IPS-20b (cell line): ENCODE measurements at regions not wholly inside any gene's neighbourhood (a gene's known extent, or its start where the extent isn't known, plus 50 kb on each side); places are given as distances from the start of the nearest gene placed in this dataset.
A peak's percentile ranks its signal among the peaks of the same experiment; 100 is the strongest.

Experiments used
- H3K27ac ChIP-seq: one replicate; pipeline ENCODE4 v1.5.1; 2013; ENCODE audit warnings: low read length
- H3K27me3 ChIP-seq: 2 replicates; pipeline ENCODE4 v1.6.1; 2013; ENCODE audit warnings: mild to moderate bottlenecking, low read length, inconsistent platforms; ENCODE audit not compliant: insufficient read depth
- H3K36me3 ChIP-seq: 2 replicates; pipeline ENCODE4 v1.6.1; 2013; ENCODE audit warnings: low read depth, mild to moderate bottlenecking, inconsistent platforms, low read length, moderate library complexity; ENCODE audit not compliant: insufficient read depth
- H3K4me1 ChIP-seq: 2 replicates; pipeline ENCODE4 v1.6.1; 2013; ENCODE audit warnings: mild to moderate bottlenecking, control low read depth, inconsistent platforms, low read length, moderate library complexity; ENCODE audit not compliant: insufficient read depth
- H3K4me3 ChIP-seq: 2 replicates; pipeline ENCODE4 v1.5.1; 2013; ENCODE audit warnings: mild to moderate bottlenecking, low read length, inconsistent platforms
- H3K9ac ChIP-seq: 2 replicates; pipeline ENCODE4 v1.6.1; 2013; ENCODE audit warnings: low read depth, mild to moderate bottlenecking, inconsistent platforms, low read length, moderate library complexity
- H3K9me3 ChIP-seq: 2 replicates; pipeline ENCODE4 v1.6.1; 2013; ENCODE audit warnings: mild to moderate bottlenecking, low read depth, low read length, inconsistent platforms; ENCODE audit not compliant: insufficient read depth

GRCh38 chr2:120855855-120856405 is 120.3 kb downstream of the GLI2 start:
- Histone ChIP-seq H3K9ac (no peak overlapping the region), H3K9me3 (no peaks in the 10 kb centered on the region), H3K36me3 (no peaks in the 10 kb centered on the region), H3K27ac (no peak overlapping the region), H3K27me3 (no peaks in the 10 kb centered on the region), H3K4me3 (no peak overlapping the region), H3K4me1 (peaks cover 13% of the 10 kb centered on the region; the same call in 1 of the 2 replicates)

- H3K9me3 ChIP-seq = no peaks in the 10 kb centered on the region
- H3K9ac ChIP-seq = no peak overlapping the region
- no peaks in the 10 kb centered on the region for H3K36me3 ChIP-seq
- no peak overlapping the region for H3K4me3 ChIP-seq
- peak overlapping the region; percentile 37 for H3K27ac ChIP-seq
- no peaks in the 10 kb centered on the region for H3K27me3 ChIP-seq
- peaks cover 16% of the 10 kb centered on the region; the same call in 1 of the 2 replicates for H3K4me1 ChIP-seq
Measured at GRCh38 chr2:120856421-120856862, 120.8 kb downstream of the GLI2 start.

GRCh38 chr2:120857422-120857821 is 121.8 kb downstream of the GLI2 start:
- H3K27me3 ChIP-seq = no peaks in the 10 kb centered on the region
- H3K27ac ChIP-seq = no peak overlapping the region
- no peaks in the 10 kb centered on the region for H3K36me3 ChIP-seq
- peaks cover 24% of the 10 kb centered on the region; the same call in 1 of the 2 replicates for H3K4me1 ChIP-seq
- no peak overlapping the region for H3K4me3 ChIP-seq
- no peaks in the 10 kb centered on the region for H3K9me3 ChIP-seq
- no peak overlapping the region for H3K9ac ChIP-seq

GRCh38 chr2:120857931-120858330 is 122.3 kb downstream of the GLI2 start:
- Histone ChIP-seq H3K9ac (no peak overlapping the region), H3K4me3 (no peak overlapping the region), H3K4me1 (peaks cover 24% of the 10 kb centered on the region; the same call in 1 of the 2 replicates), H3K36me3 (peaks cover under 1% of the 10 kb centered on the region; the same call in 1 of the 2 replicates), H3K27me3 (no peaks in the 10 kb centered on the region), H3K27ac (no peak overlapping the region), H3K9me3 (no peaks in the 10 kb centered on the region)

GRCh38 chr2:120858361-120859106 is 122.9 kb downstream of the GLI2 start:
- H3K4me1 ChIP-seq = peaks cover 24% of the 10 kb centered on the region; the same call in 1 of the 2 replicates
- H3K27me3 ChIP-seq = no peaks in the 10 kb centered on the region
- H3K9ac ChIP-seq = no peak overlapping the region
- H3K27ac ChIP-seq = no peak overlapping the region
- H3K9me3 ChIP-seq = no peaks in the 10 kb centered on the region
- peaks cover 2% of the 10 kb centered on the region; the same call in 1 of the 2 replicates for H3K36me3 ChIP-seq
- H3K4me3 ChIP-seq = no peak overlapping the region

GRCh38 chr2:120859128-120859527 is 123.5 kb downstream of the GLI2 start:
- H3K9me3 ChIP-seq = no peaks in the 10 kb centered on the region
- no peaks in the 10 kb centered on the region for H3K27me3 ChIP-seq
- H3K4me3 ChIP-seq = no peak overlapping the region
- peaks cover 2% of the 10 kb centered on the region; the same call in 1 of the 2 replicates for H3K36me3 ChIP-seq
- H3K9ac ChIP-seq = no peak overlapping the region
- H3K27ac ChIP-seq = no peak overlapping the region
- peaks cover 24% of the 10 kb centered on the region; the same call in 1 of the 2 replicates for H3K4me1 ChIP-seq

GRCh38 chr2:120859814-120860578 is 124.3 kb downstream of the GLI2 start:
- Histone ChIP-seq H3K4me3 (no peak overlapping the region), H3K27ac (no peak overlapping the region), H3K9me3 (no peaks in the 10 kb centered on the region), H3K9ac (no peak overlapping the region), H3K27me3 (no peaks in the 10 kb centered on the region), H3K36me3 (peaks cover 2% of the 10 kb centered on the region; the same call in 1 of the 2 replicates), H3K4me1 (peaks cover 24% of the 10 kb centered on the region; the same call in 1 of the 2 replicates)

- Histone ChIP-seq H3K9ac (no peak overlapping the region), H3K27me3 (no peaks in the 10 kb centered on the region), H3K9me3 (no peaks in the 10 kb centered on the region), H3K4me3 (no peak overlapping the region), H3K4me1 (peaks cover 24% of the 10 kb centered on the region; the same call in 1 of the 2 replicates), H3K27ac (no peak overlapping the region), H3K36me3 (peaks cover 2% of the 10 kb centered on the region; the same call in 1 of the 2 replicates)
Measured at GRCh38 chr2:120860579-120860922, 124.9 kb downstream of the GLI2 start.

GRCh38 chr2:120861191-120861575 is 125.5 kb downstream of the GLI2 start:
- Histone ChIP-seq H3K36me3 (peaks cover 2% of the 10 kb centered on the region; the same call in 1 of the 2 replicates), H3K27me3 (no peaks in the 10 kb centered on the region), H3K9me3 (no peaks in the 10 kb centered on the region), H3K9ac (no peak overlapping the region), H3K4me3 (no peak overlapping the region), H3K27ac (no peak overlapping the region), H3K4me1 (peaks cover 25% of the 10 kb centered on the region; the same call in 1 of the 2 replicates)

GRCh38 chr2:120861576-120862191 is 126.0 kb downstream of the GLI2 start:
- Histone ChIP-seq H3K9ac (no peak overlapping the region), H3K4me3 (no peak overlapping the region), H3K27ac (no peak overlapping the region), H3K4me1 (peaks cover 23% of the 10 kb centered on the region; the same call in 1 of the 2 replicates), H3K27me3 (peaks cover 1% of the 10 kb centered on the region; the same call in 1 of the 2 replicates), H3K36me3 (peaks cover 2% of the 10 kb centered on the region; the same call in 1 of the 2 replicates), H3K9me3 (no peaks in the 10 kb centered on the region)
